Spleen (tissue), 11 donors: ENCODE measurements at regions not wholly inside any gene's neighbourhood (a gene's known extent, or its start where the extent isn't known, plus 50 kb on each side); places are given as distances from the start of the nearest gene placed in this dataset.

Experiments used
- DNase-seq: peaks from one replicate; pipeline ENCODE4 v3.0.0-alpha.2; 2020
- H3K27ac ChIP-seq, 8 donors: fragments of 200-600 bp; sonication (generic) in 7 of 8; 1 replicate in 4 of 8; 2 replicates in 4 of 8; pipeline versions ENCODE4 v1.5.0 to v1.8.0; 2016 to 2021; ENCODE audit warnings: inconsistent platforms in 4 of 8, mild to moderate bottlenecking in 4 of 8, moderate library complexity in 1 of 8
- H3K27me3 ChIP-seq, 7 donors: fragments of 200-600 bp; sonication (generic) in 6 of 7; replicated peaks in 1 of 7; 1 replicate in 4 of 7; 2 replicates in 3 of 7; pipeline versions ENCODE4 v1.5.0 to v1.8.0; 2016 to 2021; ENCODE audit warnings: inconsistent platforms in 3 of 7, mild to moderate bottlenecking in 1 of 7
- H3K36me3 ChIP-seq, 6 donors: fragments of 200-600 bp; sonication (generic) in 5 of 6; 1 replicate in 4 of 6; 2 replicates in 2 of 6; pipeline versions ENCODE4 v1.5.0 to v1.8.0; 2016 to 2021; ENCODE audit warnings: inconsistent platforms in 2 of 6
- H3K4me1 ChIP-seq, 6 donors: fragments of 200-600 bp; sonication (generic) in 5 of 6; 1 replicate in 3 of 6; 2 replicates in 3 of 6; pipeline versions ENCODE4 v1.5.0 to v1.8.0; 2016 to 2021; ENCODE audit warnings: inconsistent platforms in 3 of 6
- H3K4me3 ChIP-seq, 8 donors: fragments of 200-600 bp; sonication (generic) in 7 of 8; 1 replicate in 4 of 8; 2 replicates in 4 of 8; pipeline versions ENCODE4 v1.5.0 to v1.8.0; 2016 to 2021; ENCODE audit warnings: inconsistent platforms in 4 of 8, mild to moderate bottlenecking in 4 of 8, moderate library complexity in 2 of 8
- H3K9me3 ChIP-seq, 8 donors: fragments of 200-600 bp; sonication (generic) in 7 of 8; 1 replicate in 4 of 8; 2 replicates in 4 of 8; pipeline versions ENCODE4 v1.5.0 to v1.8.0; 2016 to 2021; ENCODE audit warnings: inconsistent platforms in 4 of 8
- CTCF ChIP-seq, 11 experiments: fragments of 200-600 bp in 7 of 11; fragments of 450-650 bp in 4 of 11; sonication (generic) in 4 of 11; IDR thresholded peaks in 8 of 11; conservative IDR thresholded peaks in 3 of 11; 1 replicate in 7 of 11; 2 replicates in 4 of 11; pipeline versions ENCODE4 v1.4.0 to v1.8.0; 2016 to 2021; ENCODE audit warnings: antibody characterized with exemption in 11 of 11, inconsistent platforms in 4 of 11, mild to moderate bottlenecking in 1 of 11
- POLR2A ChIP-seq, 3 donors: fragments of 450-650 bp; IDR thresholded peaks; one replicate each; pipeline ENCODE4 v1.5.1; 2017; ENCODE audit warnings: antibody characterized with exemption in 3 of 3, mild to moderate bottlenecking in 1 of 3
- POLR2AphosphoS5 ChIP-seq, 3 donors: sonication (generic); formaldehyde crosslinking; IDR thresholded peaks; one replicate each; pipeline ENCODE4 v1.5.1; 2017; ENCODE audit warnings: antibody characterized with exemption in 3 of 3
- WGBS, 5 donors: extraction: QIAGEN DNeasy Blood & Tissue Kit in 3 of 5; methylation state at CpG; one replicate each; pipeline versions ENCODE4 v1.1.5 to v1.1.7; 2013 to 2018; 5-methylcytosine and 5-hydroxymethylcytosine counted together
- intact Hi-C: fragments of 100-400 bp; cut with DNase I; formaldehyde crosslinking; loops from one replicate; pipeline ENCODE4 v1.15.0; 2023; ENCODE audit warnings: low total_unique reads
- donor health status: healthy with polysubstance abuse.
- donor health status: DM: no; HTN: no; CAD: no; lungs with moderate emphysema.
- donor health status: DM: no; HTN: no; CAD: no.
- donor health status: Bipolar disorder and iron deficiency.
- donor health status: healthy.
- donor health status: DM: no; HTN: no; CAD: no.
- donor health status: DM: yes; HTN: yes; CAD: no.

- no peak for DNase-seq
- no peaks in the 10 kb centered on the region for H3K4me1 ChIP-seq
- H3K36me3 ChIP-seq: no peaks in the 10 kb centered on the region
- 86 to 90% (median 88%) methylated on average over 3 of the region's 3 CpGs for WGBS, 5 donors
- TF ChIP-seq POLR2AphosphoS5 (IDR thresholded peaks at IDR 0.05) (no peak), POLR2A (IDR thresholded peaks at IDR 0.05) (no peak), CTCF (IDR thresholded peaks at IDR 0.05 in 8 of 11, conservative IDR thresholded peaks at IDR 0.05 in 3 of 11) (no peak)
- H3K4me3 ChIP-seq: no peak overlapping the region
- H3K9me3 ChIP-seq: peaks cover 0 to 10% (median 0%) of the 10 kb centered on the region in 8 donors
- no peaks in the 10 kb centered on the region for H3K27me3 ChIP-seq
- intact Hi-C loops: no loop called here
- no peak overlapping the region for H3K27ac ChIP-seq
Measured at GRCh38 chr13:81671064-81671463, 1330.1 kb upstream of the SPRY2 start.

- Histone ChIP-seq H3K4me3 (no peak overlapping the region), H3K27me3 (no peaks in the 10 kb centered on the region), H3K4me1 (no peaks in the 10 kb centered on the region), H3K27ac (no peak overlapping the region), H3K9me3 (peaks cover 0 to 2% (median 0%) of the 10 kb centered on the region in 8 donors), H3K36me3 (no peaks in the 10 kb centered on the region)
- DNase-seq: no peak
- TF ChIP-seq POLR2AphosphoS5 (IDR thresholded peaks at IDR 0.05) (no peak), CTCF (IDR thresholded peaks at IDR 0.05 in 8 of 11, conservative IDR thresholded peaks at IDR 0.05 in 3 of 11) (no peak), POLR2A (IDR thresholded peaks at IDR 0.05) (no peak)
- intact Hi-C loops: no loop called here
- WGBS, 5 donors: 56 to 66% (median 58%) methylated on average over 2 of the region's 2 CpGs
Measured at GRCh38 chr13:81670048-81670447, 1329.1 kb upstream of the SPRY2 start.

- WGBS, 5 donors: 89 to 98% (median 92%) methylated on average over 2 of the region's 2 CpGs
- Histone ChIP-seq H3K27me3 (no peaks in the 10 kb centered on the region), H3K36me3 (no peaks in the 10 kb centered on the region), H3K9me3 (no peaks in the 10 kb centered on the region), H3K27ac (no peak overlapping the region), H3K4me1 (no peaks in the 10 kb centered on the region), H3K4me3 (no peak overlapping the region)
- intact Hi-C loops: no loop called here
- DNase-seq: no peak
- TF ChIP-seq POLR2A (IDR thresholded peaks at IDR 0.05): no peak
- TF ChIP-seq POLR2AphosphoS5 (IDR thresholded peaks at IDR 0.05): no peak
- TF ChIP-seq CTCF (IDR thresholded peaks at IDR 0.05 in 8 of 11, conservative IDR thresholded peaks at IDR 0.05 in 3 of 11): no peak
Measured at GRCh38 chr13:81664872-81665271, 1323.9 kb upstream of the SPRY2 start.

GRCh38 chr13:81659984-81660383, 1319.1 kb upstream of the SPRY2 start:
- no peak for TF ChIP-seq CTCF (IDR thresholded peaks at IDR 0.05 in 8 of 11, conservative IDR thresholded peaks at IDR 0.05 in 3 of 11)
- TF ChIP-seq POLR2AphosphoS5 (IDR thresholded peaks at IDR 0.05): no peak
- no peak for TF ChIP-seq POLR2A (IDR thresholded peaks at IDR 0.05)
- Histone ChIP-seq H3K4me1 (no peaks in the 10 kb centered on the region), H3K4me3 (no peak overlapping the region), H3K27ac (no peak overlapping the region), H3K9me3 (peaks cover 0 to 31% (median 3%) of the 10 kb centered on the region in 8 donors), H3K36me3 (no peaks in the 10 kb centered on the region), H3K27me3 (no peaks in the 10 kb centered on the region)
- no peak for DNase-seq
- 84 to 95% (median 91%) methylated on average over 1 of the region's 1 CpG for WGBS, 5 donors
- intact Hi-C loops: no loop called here
